HG02759 (cell line): ENCODE measurements at regions not wholly inside any gene's neighbourhood (a gene's known extent, or its start where the extent isn't known, plus 50 kb on each side); places are given as distances from the start of the nearest gene placed in this dataset.

Experiments used
- ATAC-seq: cut with Tn5 transposase; IDR thresholded peaks from one replicate; pipeline ENCODE4 v1.9.1; 2021; ENCODE audit warnings: mild to moderate bottlenecking, moderate library complexity; ENCODE audit not compliant: unreplicated experiment

DNA sequence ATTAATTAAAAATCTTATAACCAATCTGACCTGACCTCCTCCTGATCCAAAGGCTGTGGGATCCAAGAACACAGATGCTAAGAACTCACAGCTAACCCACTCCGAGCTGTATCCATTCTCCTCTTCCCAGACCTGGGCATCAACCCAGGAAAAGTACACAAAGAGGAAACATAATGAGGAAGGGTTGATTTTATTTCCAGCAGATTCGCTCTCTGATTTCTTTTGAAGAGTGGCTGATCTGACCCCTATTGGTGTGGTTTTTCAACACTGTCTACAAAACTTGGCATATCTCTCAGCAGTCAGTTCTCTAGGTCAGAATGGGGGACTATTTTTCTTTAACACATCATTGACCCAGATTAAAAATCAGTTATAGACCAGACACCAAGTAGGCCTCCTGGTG, 201.9 kb upstream of the UBASH3B start:
- no peak for ATAC-seq

DNA sequence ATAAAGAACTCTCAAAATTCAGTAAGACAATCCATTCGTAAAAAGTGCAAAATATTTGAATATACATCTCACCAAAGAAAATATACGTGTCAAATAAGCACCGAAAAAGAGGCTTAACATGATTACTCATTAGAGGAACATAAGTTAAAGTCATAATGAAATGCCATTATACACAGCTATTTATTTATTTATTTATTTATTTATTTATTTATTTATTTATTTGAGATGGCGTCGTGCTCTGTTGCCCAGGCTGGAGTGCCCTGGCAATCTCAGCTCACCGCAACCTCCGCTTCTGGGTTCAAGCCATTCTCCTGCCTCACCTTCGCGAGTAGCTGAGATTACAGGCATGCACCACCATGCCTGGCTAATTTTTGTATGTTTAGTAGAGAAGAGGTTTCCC, 203.6 kb upstream of the UBASH3B start:
- ATAC-seq = no peak

DNA sequence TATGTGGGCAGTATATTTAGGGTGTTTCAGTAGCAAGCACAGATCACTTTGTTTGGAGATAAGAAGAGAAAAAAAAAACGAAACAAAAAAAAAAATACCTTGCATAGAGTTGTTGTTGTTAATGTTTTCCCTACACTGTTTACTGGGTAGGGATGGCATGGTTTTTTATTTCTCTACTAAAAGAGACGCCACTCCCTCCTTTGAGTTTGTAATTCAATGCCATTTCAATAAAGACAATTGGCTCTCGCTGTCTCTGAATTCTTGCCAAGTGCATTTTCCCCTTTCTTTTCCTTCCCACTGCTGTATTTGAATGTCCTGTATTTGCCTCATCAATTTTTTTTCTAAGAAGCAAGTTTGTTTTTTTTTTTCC, 213.9 kb upstream of the UBASH3B start:
- no peak for ATAC-seq

DNA sequence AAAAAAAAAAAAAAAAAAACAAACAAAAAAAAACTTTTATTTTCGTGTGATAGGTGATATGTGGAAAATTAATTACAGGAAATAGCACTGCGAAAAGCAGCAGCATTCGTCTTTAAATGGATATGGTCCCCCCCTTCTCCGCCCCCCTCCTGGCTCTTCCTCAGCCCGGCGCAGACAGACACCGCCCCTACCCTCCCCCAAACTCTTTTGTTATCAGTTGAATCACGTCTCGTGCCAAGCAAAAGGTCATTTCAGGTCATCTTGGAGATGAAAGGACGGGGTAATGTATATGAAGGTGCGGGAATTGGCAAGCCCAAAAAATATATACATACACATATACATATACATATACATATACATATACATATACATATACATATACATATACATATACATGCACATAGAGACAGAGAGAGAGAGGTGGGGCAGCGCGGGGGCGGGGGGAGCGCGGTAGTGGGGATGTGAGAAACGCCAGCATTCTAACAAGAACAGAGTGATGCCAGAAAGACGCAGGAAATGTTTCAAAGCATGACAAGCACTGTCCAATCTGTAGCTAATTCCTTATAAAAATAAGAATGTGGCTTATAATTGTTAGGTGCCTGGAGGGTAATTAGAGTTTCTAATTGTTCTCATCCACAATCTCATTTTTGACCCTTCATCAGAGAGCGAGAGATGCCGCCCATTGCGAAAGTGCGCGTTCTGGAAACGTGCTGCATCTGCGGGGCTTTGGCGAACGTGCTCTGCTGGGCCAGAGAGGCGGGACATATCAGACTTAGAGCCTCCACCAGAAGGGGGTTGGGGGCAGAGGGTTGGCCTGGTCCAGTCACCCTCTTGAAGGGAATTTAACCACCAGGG, 214.5 kb upstream of the UBASH3B start:
- ATAC-seq = no peak

DNA sequence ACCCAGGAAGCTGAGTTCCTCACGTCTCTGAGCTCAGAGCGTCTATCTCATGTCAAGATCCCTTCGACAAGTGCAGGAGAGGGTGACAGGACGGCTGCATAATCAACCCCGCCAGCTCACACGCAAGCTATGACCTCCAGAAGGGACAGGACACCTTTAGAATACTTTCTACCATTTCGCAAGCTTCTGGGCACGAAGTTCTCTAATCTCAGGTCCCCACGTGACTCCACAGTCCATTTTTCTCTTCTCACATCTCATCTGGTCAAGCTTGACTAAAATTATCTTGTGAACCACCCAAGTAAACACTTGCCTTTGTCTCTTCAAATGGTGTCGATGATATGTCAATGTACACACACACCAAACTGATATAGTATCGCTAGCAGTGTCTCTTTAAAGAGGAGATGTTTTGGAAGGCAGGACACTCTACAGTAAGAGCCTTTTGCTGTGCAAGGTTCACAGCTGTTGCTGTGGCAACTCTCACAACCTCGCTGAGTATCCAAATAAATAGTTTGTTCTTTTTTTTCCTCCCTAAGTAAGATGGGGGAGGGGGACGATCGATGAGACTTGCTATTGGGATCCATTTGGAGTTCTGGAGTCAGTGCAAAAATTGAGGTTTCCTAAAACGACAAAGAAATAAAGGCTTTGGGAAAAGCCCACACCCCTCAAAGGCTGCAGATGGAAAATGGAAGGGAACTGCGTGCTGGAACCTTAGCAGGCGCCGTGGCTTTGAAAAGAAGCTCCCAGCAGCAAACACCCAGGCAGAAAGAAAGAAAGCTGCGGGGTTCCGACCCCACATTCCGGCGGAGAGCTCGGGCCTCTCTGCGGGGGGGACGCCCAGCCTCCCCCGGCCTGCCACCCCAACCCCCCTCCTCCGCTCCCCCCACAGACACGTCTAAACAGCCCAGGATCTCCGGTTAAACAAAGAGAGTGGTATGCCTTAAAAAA, 215.4 kb upstream of the UBASH3B start:
- ATAC-seq = no peak

DNA sequence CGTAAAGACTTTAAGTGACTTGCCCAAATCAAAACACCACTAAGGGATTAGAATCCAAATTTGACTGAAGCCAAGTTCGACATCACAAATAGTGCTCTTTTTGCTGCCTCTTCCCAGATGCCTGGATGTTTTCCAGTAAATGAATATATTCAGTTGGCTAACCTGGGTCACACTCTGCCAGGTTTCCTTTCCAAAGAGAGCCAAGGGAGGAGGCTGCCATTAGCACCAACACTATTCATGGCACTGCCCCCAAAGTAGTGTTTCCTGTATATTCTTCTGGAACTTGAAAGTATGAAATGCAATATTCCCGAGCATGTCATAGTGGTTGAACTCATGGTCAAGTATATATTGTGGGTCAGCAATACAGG, 219.3 kb upstream of the UBASH3B start:
- ATAC-seq = no peak

DNA sequence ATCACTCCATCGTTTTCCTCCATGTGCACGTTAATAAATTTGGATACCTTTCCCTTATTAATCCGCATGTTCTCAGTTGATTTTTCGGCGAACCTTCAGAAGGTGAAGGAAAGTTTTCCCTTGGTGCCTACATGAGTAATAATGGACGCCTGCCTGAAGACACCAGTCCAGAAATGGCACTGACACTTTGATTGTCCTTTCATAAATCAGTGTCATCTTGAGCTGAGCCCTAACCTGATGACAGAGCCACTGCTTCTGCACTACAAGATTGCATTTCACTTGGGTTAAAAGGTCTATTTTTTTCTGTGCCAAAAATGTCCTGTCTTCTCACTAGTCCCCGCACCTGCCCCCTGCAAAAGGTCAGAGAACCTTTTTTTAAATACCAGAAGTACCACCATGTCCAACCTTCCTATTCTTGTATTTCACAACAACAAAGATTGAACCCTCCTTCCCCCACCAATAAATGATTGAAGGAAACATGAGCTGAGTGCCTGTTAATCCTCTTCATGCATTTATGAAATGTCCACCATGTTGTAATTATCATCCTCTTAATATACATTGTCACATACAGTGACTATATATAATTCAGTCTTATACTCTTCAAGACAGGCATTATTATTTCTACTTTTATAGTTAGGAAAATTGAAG, 219.9 kb upstream of the UBASH3B start:
- no peak for ATAC-seq

DNA sequence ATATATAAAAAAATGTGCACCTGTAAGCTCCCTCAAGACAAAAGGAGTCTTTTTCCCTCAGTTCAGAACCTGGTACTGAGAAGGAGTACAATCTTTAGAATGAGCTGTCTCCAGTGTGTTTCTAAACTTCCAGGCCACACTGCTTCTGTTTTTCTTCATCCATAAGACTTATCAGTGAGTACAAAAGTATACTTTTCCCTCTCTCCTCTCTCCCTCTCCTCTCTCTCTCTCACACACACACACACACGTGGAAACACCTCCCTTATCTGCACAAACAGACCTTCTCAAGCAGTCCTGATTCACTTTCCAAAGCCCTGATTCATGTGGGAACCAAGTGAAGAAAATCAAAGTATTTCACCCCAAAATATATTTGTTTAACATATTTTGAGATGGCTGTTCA, 220.7 kb upstream of the UBASH3B start:
- no peak for ATAC-seq

DNA sequence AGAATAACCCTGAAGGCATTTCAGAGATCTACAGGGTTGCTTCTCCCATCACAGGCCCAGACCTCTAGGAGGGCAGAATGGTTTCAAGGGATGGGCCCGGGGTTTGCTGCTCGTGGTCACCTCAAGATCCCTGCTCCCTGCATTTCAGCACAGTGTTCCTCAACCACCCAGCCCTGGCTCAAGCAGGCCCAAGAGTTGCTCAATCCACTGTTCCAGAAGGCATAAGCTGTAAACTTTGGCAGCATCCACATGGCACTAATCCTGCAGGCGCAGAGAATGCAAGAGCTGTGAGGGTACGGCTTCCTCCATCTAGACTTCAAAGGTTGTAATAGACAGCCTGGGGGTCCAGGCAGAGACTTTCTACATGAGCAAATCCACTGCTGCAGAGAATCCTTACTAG, 225.0 kb upstream of the UBASH3B start:
- no peak for ATAC-seq

DNA sequence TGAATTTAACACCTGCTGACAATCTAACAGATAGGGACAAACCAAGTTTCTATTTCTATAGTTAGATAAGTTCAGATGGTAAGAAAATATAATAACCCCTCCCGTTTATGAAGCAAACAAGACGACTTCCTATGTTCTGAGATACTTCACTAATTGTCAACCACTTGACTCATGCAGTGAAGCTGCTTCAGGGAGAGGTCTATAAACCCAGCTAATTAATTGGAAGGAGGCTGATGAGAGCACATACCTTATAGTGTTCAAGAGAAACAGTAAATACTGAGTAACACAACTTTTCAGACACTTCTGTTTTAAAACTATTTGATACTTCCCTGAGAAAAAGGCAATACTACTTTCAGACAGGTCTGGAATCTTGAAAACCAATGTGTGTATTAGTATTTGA, 229.4 kb upstream of the UBASH3B start:
- ATAC-seq = no peak

DNA sequence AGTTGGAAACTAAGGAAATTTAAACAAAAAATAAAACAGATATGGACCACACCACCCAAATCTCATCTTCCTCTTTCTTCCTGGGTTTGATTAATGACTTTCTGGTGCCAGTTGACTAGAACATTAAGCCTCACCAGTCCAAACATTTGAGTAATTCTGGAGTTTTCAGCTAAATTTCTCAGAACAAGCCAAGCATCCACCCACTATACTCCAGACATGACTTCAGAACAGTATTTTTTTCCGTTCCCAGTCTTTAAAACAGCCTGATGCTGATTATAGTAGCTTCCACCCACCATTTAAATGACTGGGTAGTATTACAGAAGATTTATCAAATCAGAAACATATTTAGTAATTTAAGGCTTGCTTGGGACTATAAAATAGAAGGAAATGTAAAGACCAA, 230.9 kb upstream of the UBASH3B start:
- no peak for ATAC-seq

DNA sequence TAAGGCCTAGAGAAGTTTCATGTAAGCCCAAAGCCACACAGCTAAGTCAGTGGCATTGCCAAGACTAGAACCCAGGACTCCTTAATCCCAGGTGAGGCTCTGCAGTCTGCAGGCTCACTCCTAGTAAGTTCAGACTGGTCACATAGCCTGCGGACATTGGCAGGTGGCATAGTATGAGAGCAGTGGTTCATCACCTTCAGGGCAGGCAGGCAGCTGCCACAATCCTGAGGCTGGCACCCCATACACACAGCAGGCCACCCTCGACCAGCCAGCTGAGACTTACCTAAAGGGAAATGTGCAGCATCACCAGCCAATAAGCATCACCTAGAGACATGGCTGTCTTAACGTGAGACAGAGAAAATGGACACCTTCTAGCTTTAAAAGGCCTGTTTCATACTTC, 231.6 kb upstream of the UBASH3B start:
- no peak for ATAC-seq

DNA sequence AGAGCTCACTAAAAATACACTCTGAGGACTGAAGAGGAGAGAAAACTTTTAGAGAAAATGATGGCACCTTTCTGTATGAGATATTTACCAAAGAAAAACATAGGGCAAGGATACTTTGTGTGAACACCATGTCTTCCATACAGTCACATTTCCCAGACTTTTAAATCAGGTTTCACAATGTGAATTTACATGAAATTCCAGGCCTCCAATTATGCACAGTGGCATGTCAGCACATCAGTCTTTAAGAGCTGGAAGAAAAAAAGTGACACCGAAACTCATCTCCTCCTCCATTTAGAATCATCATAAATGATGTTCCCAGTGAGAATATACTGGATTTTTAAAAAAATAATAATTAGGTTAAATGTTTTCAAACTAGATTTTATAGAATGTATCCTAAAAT, 232.2 kb upstream of the UBASH3B start:
- no peak for ATAC-seq

DNA sequence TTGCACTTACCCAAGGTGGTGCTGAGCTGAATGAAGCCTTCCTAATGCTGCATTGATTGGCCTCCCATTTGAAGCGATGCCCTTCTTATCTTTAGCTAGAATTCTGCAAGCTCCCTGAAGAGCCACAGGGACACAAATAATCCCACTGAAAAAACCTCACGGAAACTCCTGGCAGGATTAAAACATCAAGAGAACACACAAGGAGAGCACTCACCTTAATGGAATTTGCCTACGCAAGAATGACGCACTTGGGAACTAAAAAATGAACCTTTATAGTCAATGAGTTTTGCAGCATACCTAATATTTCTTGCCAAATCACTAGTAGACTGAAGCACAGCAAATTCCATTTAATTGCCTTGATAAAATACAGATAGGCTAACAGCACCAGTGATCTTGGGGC, 232.8 kb upstream of the UBASH3B start:
- no peak for ATAC-seq

DNA sequence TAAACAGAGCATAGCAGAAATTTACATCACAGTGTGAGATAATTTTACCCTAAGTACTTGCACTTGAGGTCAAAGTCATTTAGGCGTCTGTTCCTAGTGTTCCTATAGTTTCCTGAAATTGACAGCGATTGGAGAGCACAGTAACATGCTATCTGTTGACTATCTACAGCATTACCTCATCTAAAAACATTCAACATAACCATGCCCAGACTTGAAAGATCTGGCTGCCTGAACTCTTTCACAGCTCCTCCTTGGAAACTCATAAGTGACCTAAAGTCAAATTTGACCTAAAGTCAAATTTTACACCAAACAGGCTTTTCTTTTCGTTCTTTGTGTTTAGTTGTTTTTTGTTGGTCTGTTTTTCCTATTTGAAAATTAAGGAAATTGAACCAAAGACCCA, 233.8 kb upstream of the UBASH3B start:
- no peak for ATAC-seq

DNA sequence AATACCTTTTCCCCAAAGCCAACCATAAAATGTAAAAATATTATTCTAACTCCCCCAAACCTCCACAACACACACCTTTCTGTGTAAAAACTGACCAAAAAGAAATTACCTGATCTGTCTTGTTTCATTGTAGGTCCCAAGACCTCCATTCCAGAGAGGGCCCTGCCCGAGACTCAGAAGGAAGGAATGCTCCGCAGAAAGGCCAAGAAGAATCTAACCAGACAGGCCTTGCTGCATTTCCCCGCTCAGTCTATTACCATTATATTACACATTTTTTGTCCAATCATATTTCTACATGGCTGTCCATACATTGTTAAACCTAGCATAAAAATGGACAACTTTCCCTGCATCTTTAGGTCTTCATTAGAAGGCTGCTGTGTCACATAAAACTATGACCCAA, 237.5 kb upstream of the UBASH3B start:
- ATAC-seq = no peak

DNA sequence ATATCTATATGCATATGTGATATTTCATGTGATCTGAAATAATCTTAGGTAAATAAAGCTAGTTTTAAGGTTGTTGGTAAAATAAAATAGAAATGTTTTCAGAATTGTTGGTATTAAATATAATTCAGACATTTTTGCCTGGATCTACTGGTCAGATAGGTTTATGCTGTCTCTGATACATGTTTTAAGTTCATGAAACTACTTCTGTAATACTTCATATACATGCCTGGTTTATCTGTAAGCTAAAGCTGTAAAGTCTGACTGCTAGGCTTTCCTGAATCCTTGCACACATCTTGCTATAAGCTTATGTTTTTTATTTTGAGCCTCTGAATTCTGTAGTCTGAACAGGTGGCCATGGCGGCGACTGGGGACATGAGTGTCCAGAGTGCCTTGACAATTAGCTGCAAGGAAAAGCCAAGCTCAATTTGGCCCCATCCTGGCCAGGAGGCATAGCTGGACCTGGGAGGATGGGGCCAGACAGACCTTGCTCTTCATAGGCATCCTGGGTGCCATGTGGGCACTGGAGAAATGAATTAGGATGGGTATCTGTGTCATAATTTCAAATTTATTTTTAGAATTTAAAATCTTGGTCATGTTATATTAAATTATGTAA, 241.0 kb upstream of the UBASH3B start:
- ATAC-seq = no peak

DNA sequence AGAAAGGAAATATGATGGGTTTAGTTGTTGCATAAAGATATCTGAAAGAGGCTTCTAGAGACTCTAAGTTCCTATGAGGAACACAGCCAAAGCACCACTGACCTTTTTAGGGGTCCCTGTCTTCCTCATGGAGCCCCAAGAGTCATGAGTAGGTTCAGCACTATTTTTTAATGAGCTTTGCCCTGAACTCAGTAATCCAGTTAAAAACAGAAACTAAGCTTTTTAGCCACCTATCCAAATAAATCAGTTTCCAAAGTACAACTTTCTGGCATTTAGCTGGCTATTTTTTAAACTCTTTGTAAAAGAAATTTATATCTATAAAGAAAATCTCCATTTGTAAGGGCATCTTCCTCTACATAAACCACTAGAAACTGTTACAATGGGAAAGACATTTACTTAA, 241.8 kb upstream of the UBASH3B start:
- no peak for ATAC-seq

DNA sequence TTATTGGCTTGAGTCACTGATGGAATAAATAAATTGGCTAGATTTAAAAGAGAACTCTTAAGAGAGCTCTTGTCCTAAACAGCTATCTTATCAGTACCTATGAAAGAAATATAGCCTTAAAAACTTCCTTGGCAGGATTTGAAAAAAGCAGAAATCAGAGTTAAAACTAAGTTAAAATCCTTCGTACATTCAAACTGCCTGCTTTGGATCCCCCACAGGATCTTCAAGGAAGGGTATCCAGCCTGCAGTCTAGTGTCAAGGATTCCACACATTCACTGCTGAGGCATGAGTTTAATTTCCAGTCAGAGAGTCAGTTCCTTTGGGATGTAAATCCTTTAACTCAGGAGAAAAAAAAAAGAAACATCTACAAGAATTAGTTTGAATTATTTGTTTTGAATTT, 242.9 kb upstream of the UBASH3B start:
- no peak for ATAC-seq

DNA sequence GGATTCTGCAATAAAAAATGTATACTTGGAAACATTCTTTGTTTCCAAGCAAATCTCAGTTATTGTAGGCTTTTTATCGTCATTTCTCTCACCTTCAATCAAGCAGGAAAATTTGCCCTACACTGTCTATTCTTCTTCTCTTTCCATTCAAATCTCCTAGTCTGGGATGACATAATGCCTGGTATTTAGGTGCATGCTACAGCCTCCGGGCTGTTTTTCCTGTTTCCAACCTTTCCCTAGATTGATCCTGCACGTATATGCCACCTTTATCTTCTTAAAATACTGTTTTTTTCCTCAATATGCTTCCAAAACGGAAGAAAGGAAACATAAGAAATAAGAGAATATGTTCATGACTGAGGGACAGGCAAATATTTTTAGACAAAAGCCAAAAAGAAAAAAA, 249.1 kb upstream of the UBASH3B start:
- no peak for ATAC-seq
